ENCODE measurements at regions not wholly inside any gene's neighbourhood (a gene's known extent, or its start where the extent isn't known, plus 50 kb on each side); places are given as distances from the start of the nearest gene placed in this dataset.

DNA sequence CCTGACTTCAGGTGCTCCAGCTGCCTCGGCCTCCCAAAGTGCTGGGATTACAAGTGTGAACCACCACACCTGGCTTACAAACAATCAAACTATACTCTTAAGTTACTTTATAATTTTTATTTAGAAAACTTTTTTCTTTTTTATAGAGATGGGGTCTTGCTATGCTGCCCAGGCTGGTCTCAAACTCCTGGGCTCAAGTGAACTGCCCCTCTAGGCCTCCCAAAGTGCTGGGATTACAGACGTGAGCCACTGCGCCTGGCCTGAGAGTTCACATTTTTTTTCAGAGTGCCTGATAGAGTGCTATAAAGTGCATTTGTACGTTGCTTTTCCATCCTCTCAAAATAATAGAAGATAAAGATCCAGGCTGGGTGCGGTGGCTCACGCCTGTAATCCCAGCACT, 102.0 kb upstream of the TBL1XR1 start:
- TF ChIP-seq POLR2AphosphoS5 (IDR thresholded peaks at IDR 0.05; ENCODE audit: low read depth, low read length) = no peak
- TF ChIP-seq SIN3A (IDR thresholded peaks at IDR 0.05; ENCODE audit: borderline replicate concordance, insufficient read depth, low read length) = no peak
- no peak for TF ChIP-seq FOXP2 (optimal IDR thresholded peaks at IDR 0.05; ENCODE audit: borderline replicate concordance, extremely low read depth, extremely low read length, insufficient read depth)
- no peak for TF ChIP-seq TAF1 (IDR thresholded peaks at IDR 0.05; ENCODE audit: borderline replicate concordance, insufficient read depth, low read length)
- TF ChIP-seq, protein P1, sequence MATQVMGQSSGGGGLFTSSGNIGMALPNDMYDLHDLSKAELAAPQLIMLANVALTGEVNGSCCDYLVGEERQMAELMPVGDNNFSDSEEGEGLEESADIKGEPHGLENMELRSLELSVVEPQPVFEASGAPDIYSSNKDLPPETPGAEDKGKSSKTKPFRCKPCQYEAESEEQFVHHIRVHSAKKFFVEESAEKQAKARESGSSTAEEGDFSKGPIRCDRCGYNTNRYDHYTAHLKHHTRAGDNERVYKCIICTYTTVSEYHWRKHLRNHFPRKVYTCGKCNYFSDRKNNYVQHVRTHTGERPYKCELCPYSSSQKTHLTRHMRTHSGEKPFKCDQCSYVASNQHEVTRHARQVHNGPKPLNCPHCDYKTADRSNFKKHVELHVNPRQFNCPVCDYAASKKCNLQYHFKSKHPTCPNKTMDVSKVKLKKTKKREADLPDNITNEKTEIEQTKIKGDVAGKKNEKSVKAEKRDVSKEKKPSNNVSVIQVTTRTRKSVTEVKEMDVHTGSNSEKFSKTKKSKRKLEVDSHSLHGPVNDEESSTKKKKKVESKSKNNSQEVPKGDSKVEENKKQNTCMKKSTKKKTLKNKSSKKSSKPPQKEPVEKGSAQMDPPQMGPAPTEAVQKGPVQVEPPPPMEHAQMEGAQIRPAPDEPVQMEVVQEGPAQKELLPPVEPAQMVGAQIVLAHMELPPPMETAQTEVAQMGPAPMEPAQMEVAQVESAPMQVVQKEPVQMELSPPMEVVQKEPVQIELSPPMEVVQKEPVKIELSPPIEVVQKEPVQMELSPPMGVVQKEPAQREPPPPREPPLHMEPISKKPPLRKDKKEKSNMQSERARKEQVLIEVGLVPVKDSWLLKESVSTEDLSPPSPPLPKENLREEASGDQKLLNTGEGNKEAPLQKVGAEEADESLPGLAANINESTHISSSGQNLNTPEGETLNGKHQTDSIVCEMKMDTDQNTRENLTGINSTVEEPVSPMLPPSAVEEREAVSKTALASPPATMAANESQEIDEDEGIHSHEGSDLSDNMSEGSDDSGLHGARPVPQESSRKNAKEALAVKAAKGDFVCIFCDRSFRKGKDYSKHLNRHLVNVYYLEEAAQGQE (IDR thresholded peaks at IDR 0.05; ENCODE audit: insufficient read depth in 1 of 2, low read depth in 2 of 2, low read length in 2 of 2) = no peak

DNA sequence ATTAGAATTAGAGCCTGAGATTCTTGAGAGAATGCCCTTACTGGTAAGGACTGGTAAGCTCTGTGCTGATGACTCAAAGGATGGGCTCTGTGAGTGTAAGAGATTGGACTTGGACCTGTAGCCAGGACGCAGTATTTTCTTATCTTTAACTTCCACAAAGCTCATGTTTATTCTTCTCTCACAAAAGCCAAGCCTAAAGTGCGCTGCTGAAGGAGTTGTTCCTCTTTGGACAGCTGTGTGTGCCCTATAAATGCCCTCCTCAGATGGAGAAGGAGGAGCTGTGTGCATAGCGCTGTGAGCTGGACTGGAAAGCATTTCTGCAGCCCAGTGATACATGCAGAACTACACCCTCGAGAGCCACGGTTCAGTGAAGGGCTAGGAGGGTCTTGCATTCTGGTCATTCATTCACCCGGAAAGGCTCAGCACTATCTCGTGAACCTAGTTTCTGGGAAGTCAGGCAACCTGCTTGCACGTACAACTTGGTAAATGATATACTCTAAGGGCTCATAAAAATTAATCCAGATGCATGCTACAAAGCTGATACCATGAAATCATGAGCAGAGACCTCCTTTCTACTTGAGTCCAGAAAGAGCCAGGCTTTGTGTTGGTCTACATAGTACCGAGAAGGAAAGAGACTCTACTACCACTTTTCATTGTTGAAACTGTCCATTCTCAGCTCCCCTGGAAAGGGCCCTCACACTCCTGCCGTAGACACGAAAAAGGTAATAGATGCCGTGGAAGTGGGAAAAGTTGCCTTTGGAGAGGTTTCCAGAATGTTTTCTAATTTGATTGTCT, 103.0 kb upstream of the TBL1XR1 start:
- TF ChIP-seq POLR2AphosphoS5 (IDR thresholded peaks at IDR 0.05; ENCODE audit: low read depth, low read length) = no peak

DNA sequence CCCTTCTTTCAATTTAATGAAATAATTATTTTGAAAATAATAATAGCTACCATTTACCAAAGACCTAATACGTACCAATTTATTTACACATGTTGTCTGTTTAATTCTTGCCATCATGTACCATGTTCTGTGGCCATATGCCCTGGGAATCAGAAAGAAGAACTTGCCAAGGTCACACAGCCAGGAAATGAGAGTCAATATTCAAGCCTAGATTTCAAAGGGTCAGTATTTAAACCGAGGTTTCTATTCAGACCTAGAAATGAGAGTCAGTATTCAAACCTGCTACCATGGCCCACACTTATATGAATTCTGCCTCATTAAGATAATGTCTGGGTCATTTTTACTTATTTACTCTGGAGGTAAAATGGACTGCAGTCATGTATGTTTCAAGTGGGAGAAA, 103.6 kb upstream of the TBL1XR1 start:
- TF ChIP-seq FOXP2 (optimal IDR thresholded peaks at IDR 0.05; ENCODE audit: borderline replicate concordance, extremely low read depth, extremely low read length, insufficient read depth) (no peak), SIN3A (IDR thresholded peaks at IDR 0.05; ENCODE audit: borderline replicate concordance, insufficient read depth, low read length) (no peak), POLR2AphosphoS5 (IDR thresholded peaks at IDR 0.05; ENCODE audit: low read depth, low read length) (no peak), TAF1 (IDR thresholded peaks at IDR 0.05; ENCODE audit: borderline replicate concordance, insufficient read depth, low read length) (no peak)
- TF ChIP-seq, protein P1 (IDR thresholded peaks at IDR 0.05; ENCODE audit: insufficient read depth in 1 of 2, low read depth in 2 of 2, low read length in 2 of 2) = no peak

DNA sequence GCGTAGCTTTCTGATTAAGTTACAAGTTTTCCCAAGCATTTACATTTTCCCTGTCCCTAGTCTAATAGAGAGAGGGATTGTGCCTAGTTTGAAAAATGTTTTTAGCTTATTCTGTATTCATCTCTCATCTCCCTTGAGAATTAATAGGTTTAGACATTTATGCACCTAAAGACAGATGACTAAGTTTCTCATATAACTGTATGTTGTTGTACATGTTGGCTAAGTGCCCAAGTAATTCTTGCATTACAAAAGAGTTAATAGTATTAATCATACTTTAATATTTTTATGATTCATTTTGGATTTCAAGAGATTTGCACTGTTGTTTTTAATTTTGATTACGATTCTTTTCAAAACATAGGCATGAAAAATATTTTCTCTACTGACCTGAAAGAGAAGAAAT, 109.0 kb upstream of the TBL1XR1 start:
- TF ChIP-seq TAF1 (IDR thresholded peaks at IDR 0.05; ENCODE audit: borderline replicate concordance, insufficient read depth, low read length) (no peak), FOXP2 (optimal IDR thresholded peaks at IDR 0.05; ENCODE audit: borderline replicate concordance, extremely low read depth, extremely low read length, insufficient read depth) (no peak), POLR2AphosphoS5 (IDR thresholded peaks at IDR 0.05; ENCODE audit: low read depth, low read length) (no peak), SIN3A (IDR thresholded peaks at IDR 0.05; ENCODE audit: borderline replicate concordance, insufficient read depth, low read length) (no peak)
- TF ChIP-seq, protein P1 (IDR thresholded peaks at IDR 0.05; ENCODE audit: insufficient read depth in 1 of 2, low read depth in 2 of 2, low read length in 2 of 2) = no peak

DNA sequence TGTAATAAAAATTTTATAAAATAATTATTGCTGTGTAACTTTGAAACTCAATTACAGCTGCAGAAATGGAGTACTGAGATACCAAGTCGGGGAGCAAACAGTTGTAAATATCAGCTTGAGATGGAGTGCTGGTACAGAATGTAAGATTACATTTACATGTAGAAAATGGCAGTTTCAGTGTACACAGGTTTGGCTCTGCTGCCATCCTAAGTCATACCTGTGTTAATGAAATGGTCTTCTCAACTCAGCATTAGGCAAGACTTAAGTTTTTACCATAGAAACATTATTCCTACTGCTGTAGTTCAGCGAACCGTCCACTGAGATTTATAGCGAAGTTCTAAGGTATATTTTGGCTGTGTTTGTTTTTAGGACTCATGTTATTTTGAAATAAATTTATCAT, 110.1 kb upstream of the TBL1XR1 start:
- no peak for TF ChIP-seq POLR2AphosphoS5 (IDR thresholded peaks at IDR 0.05; ENCODE audit: low read depth, low read length)
- no peak for TF ChIP-seq FOXP2 (optimal IDR thresholded peaks at IDR 0.05; ENCODE audit: borderline replicate concordance, extremely low read depth, extremely low read length, insufficient read depth)
- no peak for TF ChIP-seq TAF1 (IDR thresholded peaks at IDR 0.05; ENCODE audit: borderline replicate concordance, insufficient read depth, low read length)
- TF ChIP-seq, protein P1 (IDR thresholded peaks at IDR 0.05; ENCODE audit: insufficient read depth in 1 of 2, low read depth in 2 of 2, low read length in 2 of 2) = no peak
- TF ChIP-seq SIN3A (IDR thresholded peaks at IDR 0.05; ENCODE audit: borderline replicate concordance, insufficient read depth, low read length) = no peak
